ENCODE measurements at regions not wholly inside any gene's neighbourhood (a gene's known extent, or its start where the extent isn't known, plus 50 kb on each side); places are given as distances from the start of the nearest gene placed in this dataset.

- BruUV-seq (replicated peaks): no TSS peak
- Histone ChIP-seq H3K36me3 (ENCODE audit: control insufficient read depth, insufficient read depth, low read length) (no peaks in the 10 kb centered on the region), H3K9me3 (ENCODE audit: control insufficient read depth, insufficient read depth, low read depth, low read length) (no peaks in the 10 kb centered on the region), H3K27ac (ENCODE audit: low read length) (no peak overlapping the region), H3K4me3 (ENCODE audit: low read depth in 2 of 2, low read length in 2 of 2) (no peak overlapping the region), H3K27me3 (ENCODE audit: control insufficient read depth, insufficient read depth, low read length) (no peaks in the 10 kb centered on the region), H3K4me1 (ENCODE audit: control insufficient read depth, insufficient read depth, low read length) (no peaks in the 10 kb centered on the region)
- POLR2A ChIA-PET: no interaction called here
- TF ChIP-seq CTCF (IDR thresholded peaks at IDR 0.05) (no peak), SIN3A (IDR thresholded peaks at IDR 0.05; ENCODE audit: borderline replicate concordance, insufficient read depth, low read depth, low read length) (no peak), REST (IDR thresholded peaks at IDR 0.05; ENCODE audit: insufficient read depth in 1 of 2, low read depth in 2 of 2, low read length in 1 of 2) (no peak), POLR2AphosphoS5 (IDR thresholded peaks at IDR 0.05; ENCODE audit: low read depth, low read length) (no peak), TCF7L2 (IDR thresholded peaks at IDR 0.05; ENCODE audit: low read depth, low read length) (no peak)
- no peak for DNase-seq (ENCODE audit: low read depth, low spot score)
- CTCF ChIA-PET: no interaction called here
- ATAC-seq: no peak
- intact Hi-C loops (cut with micrococcal nuclease; ENCODE audit: unreplicated experiment) (no loop called here), in situ Hi-C loops (cut with HindIII; ENCODE audit: low pct_unique_long_range_greater_than_20kb, low sequenced_read_pairs) (no loop called here)
These were observed 283.6 kb upstream of the RARB start for GRCh38 chr3:25144430-25144829.

GRCh38 chr3:25145176-25145575 lies 282.9 kb upstream of the RARB start:
- Histone ChIP-seq H3K27ac (ENCODE audit: low read length) (no peak overlapping the region), H3K36me3 (ENCODE audit: control insufficient read depth, insufficient read depth, low read length) (no peaks in the 10 kb centered on the region), H3K4me3 (ENCODE audit: low read depth in 2 of 2, low read length in 2 of 2) (no peak overlapping the region), H3K4me1 (ENCODE audit: control insufficient read depth, insufficient read depth, low read length) (no peaks in the 10 kb centered on the region), H3K27me3 (ENCODE audit: control insufficient read depth, insufficient read depth, low read length) (no peaks in the 10 kb centered on the region), H3K9me3 (ENCODE audit: control insufficient read depth, insufficient read depth, low read depth, low read length) (no peaks in the 10 kb centered on the region)
- intact Hi-C loops (cut with micrococcal nuclease; ENCODE audit: unreplicated experiment) (no loop called here), in situ Hi-C loops (cut with HindIII; ENCODE audit: low pct_unique_long_range_greater_than_20kb, low sequenced_read_pairs) (no loop called here)
- ChIA-PET CTCF (no interaction called here), POLR2A (no interaction called here)
- no peak for ATAC-seq
- no peak for DNase-seq (ENCODE audit: low read depth, low spot score)
- BruUV-seq (replicated peaks): no TSS peak
- TF ChIP-seq CTCF (IDR thresholded peaks at IDR 0.05): no peak
- no peak for TF ChIP-seq REST (IDR thresholded peaks at IDR 0.05; ENCODE audit: insufficient read depth in 1 of 2, low read depth in 2 of 2, low read length in 1 of 2)
- TF ChIP-seq TCF7L2 (IDR thresholded peaks at IDR 0.05; ENCODE audit: low read depth, low read length): no peak
- no peak for TF ChIP-seq SIN3A (IDR thresholded peaks at IDR 0.05; ENCODE audit: borderline replicate concordance, insufficient read depth, low read depth, low read length)
- no peak for TF ChIP-seq POLR2AphosphoS5 (IDR thresholded peaks at IDR 0.05; ENCODE audit: low read depth, low read length)
